NCI-H146 treated with DMSO at 0.1 percent for 48 hours (cell line): ENCODE measurements at regions not wholly inside any gene's neighbourhood (a gene's known extent, or its start where the extent isn't known, plus 50 kb on each side); places are given as distances from the start of the nearest gene placed in this dataset.
A peak's percentile ranks its signal among the peaks of the same experiment; 100 is the strongest.

Experiments
- DNase-seq: peaks from one replicate; lab custom pipeline; 2025; ENCODE audit not compliant: unreplicated experiment; lab: John Stamatoyannopoulos, UW

- DNase-seq: no peak
Measured at GRCh38 chr6:112786801-112787200, 439.7 kb downstream of the RFPL4B start.

GRCh38 chr6:112787371-112787770 is 440.2 kb downstream of the RFPL4B start:
- no peak for DNase-seq

- no peak for DNase-seq
Measured at GRCh38 chr6:112795316-112795715, 448.2 kb downstream of the RFPL4B start.

- no peak for DNase-seq
Measured at GRCh38 chr6:112796712-112797111, 449.6 kb downstream of the RFPL4B start.

- DNase-seq: no peak
Measured at GRCh38 chr6:112799889-112800288, 452.8 kb downstream of the RFPL4B start.

- no peak for DNase-seq
Measured at GRCh38 chr6:112800439-112800838, 453.3 kb downstream of the RFPL4B start.

- no peak for DNase-seq
Measured at GRCh38 chr6:112800916-112801315, 453.8 kb downstream of the RFPL4B start.

- DNase-seq: no peak
Measured at GRCh38 chr6:112801468-112802080, 454.4 kb downstream of the RFPL4B start.

GRCh38 chr6:112802144-112802543 is 455.0 kb downstream of the RFPL4B start:
- DNase-seq: no peak

- no peak for DNase-seq
Measured at GRCh38 chr6:112804638-112805330, 457.7 kb downstream of the RFPL4B start.

GRCh38 chr6:112806163-112806865 is 459.2 kb downstream of the RFPL4B start:
- DNase-seq: no peak

GRCh38 chr6:112821476-112821875 is 474.3 kb downstream of the RFPL4B start:
- DNase-seq: no peak

GRCh38 chr6:112822769-112823168 is 475.6 kb downstream of the RFPL4B start:
- DNase-seq: no peak

GRCh38 chr6:112827793-112828192 is 480.7 kb downstream of the RFPL4B start:
- no peak for DNase-seq

GRCh38 chr6:112831022-112831421 is 483.9 kb downstream of the RFPL4B start:
- DNase-seq: no peak

GRCh38 chr6:112833581-112834131 is 486.5 kb downstream of the RFPL4B start:
- DNase-seq: peak; percentile 83

GRCh38 chr6:112835078-112835477 is 487.9 kb downstream of the RFPL4B start:
- no peak for DNase-seq

- DNase-seq: peak; percentile 11
Measured at GRCh38 chr6:112839525-112839961, 492.4 kb downstream of the RFPL4B start.

- DNase-seq: no peak
Measured at GRCh38 chr6:112841553-112842329, 494.6 kb downstream of the RFPL4B start.

GRCh38 chr6:112842330-112842685 is 495.2 kb downstream of the RFPL4B start:
- DNase-seq: no peak

GRCh38 chr6:112846681-112847080 is 499.6 kb downstream of the RFPL4B start:
- DNase-seq: no peak
